HG03139 (cell line): ENCODE measurements at regions not wholly inside any gene's neighbourhood (a gene's known extent, or its start where the extent isn't known, plus 50 kb on each side); places are given as distances from the start of the nearest gene placed in this dataset.
"Not testable (repeated sequence)": the region's sequence is repeated elsewhere in the genome, so short reads cannot be mapped to it uniquely, and the experiment has no call there.

ENCODE experiments used
- ATAC-seq: cut with Tn5 transposase; IDR thresholded peaks from one replicate; pipeline ENCODE4 v1.9.1; 2021; ENCODE audit not compliant: unreplicated experiment

DNA sequence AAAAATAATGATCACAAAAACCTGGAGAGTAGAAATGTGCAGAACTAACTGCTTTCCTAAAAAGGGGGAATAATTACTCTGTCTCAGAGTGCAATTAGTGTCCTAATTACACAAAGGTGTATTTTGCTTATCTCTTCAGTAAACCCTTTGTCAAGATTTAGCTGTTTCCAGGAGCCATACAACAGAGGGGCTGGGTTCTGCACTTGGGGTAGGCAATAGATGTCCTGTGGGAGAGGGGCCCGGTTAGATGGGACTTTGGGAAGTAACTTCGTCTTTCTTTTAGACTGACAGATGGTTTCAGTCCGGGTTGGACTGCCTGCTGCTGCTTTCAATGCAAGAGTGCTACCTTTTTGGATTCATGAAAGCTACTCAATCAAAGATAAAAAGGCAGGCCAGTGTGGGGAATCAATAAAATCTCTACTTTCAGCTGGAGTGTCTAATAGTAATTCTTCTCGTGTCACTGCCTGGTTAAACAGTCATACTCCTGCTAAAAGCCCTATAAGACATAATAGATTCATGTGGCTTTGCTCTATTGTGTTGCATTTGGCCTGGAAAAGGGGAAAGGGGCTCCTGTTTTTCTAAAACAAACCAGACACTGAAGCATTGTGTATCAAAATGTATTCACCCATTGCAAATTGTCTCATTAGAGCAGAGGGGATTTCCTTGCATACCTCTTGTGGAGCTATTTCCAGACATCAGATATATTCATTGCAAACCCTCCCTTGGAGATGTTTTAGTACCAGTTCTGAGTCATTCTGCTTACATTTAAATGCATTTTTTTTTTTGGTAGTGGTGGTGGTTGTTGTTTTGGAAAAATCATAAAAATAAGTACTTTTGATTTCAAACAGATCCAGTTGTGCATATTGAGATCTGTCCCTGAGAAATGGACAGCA lies 83.3 kb upstream of the PCDH8 start:
- ATAC-seq = no peak

DNA sequence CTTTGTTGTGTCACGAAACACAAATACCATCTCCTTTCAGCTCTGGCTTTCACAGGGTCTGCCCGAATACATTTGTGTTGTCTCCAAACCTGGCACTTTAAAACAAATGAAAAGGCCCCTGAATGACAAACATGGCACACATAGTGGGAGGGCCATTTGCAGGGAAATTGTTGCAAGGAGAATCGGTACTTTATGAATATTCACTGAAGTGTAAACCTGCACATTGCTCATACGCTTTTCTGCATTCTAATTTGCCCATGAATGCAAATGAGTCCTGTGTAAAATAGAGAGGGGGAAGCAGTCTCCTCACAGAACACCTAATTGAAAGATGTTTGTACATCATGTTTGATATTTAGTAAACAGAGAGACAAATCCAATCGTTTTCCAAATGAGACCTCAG lies 82.7 kb upstream of the PCDH8 start:
- ATAC-seq = no peak

DNA sequence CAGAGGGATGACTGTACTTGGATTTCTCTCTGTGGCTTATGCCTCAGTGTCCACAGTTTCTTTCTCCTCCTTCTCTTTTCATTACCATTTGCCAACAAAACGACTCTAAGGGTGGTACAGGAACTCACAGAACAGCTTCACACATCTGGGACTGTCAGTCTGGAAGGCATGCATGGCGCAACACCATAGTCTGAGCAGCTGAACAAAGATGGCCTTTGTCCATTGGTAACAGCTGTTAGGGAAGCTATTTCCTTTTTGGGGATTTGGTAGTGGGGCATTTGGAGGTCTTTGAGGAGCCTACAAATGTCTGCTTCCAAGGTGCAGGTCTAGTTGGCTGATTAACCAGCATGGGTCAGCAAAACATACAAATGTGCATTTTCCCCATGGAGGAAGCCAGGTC lies 81.4 kb upstream of the PCDH8 start:
- no peak for ATAC-seq

DNA sequence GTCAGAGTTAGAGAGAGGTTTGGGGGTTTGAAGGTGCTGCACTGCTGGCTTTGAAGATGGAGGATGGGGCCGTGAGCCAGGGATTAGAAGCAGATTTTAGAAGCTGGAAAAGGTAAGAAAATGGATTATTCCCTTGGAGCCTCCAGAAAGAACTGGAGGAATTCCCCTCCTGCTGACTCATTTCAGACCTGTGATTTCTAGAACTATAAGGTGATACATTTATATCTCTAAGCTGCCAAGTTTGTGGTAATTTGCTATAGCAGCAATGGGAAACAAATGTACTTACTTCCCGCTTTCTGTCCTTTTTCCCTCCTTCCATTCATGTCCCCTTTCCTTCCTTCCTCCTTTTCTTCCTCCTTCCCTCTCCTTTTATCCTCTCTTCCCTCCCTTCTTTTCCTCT lies 78.5 kb upstream of the PCDH8 start:
- no peak for ATAC-seq

DNA sequence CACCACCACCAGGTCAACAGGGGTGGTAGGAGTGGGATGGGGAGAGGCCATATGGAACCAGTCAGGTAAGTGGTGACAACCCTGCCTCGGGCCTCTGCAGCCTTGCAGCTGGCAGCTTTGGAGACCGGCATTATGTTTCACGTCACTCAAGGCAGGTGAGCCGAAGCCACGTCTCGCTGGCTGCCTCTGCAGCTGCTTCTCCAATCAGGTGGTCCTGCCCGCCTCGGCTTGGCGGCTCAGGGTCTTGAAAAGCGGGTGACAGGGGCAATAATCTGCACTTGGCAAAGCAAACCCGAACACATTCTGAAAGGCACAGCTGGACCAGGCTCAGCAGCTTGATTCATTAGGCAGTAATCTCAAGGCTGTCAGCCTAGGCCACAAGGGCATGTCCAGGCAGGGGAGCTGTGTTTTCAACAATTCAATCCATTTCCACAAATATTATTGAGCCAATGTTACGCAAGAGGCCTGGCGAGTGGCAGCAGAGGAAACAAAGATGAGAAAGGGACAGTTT lies 77.4 kb upstream of the PCDH8 start:
- ATAC-seq = no peak

GRCh38 chr13:52925251-52925650 lies 76.8 kb upstream of the PCDH8 start:
- no peak for ATAC-seq

DNA sequence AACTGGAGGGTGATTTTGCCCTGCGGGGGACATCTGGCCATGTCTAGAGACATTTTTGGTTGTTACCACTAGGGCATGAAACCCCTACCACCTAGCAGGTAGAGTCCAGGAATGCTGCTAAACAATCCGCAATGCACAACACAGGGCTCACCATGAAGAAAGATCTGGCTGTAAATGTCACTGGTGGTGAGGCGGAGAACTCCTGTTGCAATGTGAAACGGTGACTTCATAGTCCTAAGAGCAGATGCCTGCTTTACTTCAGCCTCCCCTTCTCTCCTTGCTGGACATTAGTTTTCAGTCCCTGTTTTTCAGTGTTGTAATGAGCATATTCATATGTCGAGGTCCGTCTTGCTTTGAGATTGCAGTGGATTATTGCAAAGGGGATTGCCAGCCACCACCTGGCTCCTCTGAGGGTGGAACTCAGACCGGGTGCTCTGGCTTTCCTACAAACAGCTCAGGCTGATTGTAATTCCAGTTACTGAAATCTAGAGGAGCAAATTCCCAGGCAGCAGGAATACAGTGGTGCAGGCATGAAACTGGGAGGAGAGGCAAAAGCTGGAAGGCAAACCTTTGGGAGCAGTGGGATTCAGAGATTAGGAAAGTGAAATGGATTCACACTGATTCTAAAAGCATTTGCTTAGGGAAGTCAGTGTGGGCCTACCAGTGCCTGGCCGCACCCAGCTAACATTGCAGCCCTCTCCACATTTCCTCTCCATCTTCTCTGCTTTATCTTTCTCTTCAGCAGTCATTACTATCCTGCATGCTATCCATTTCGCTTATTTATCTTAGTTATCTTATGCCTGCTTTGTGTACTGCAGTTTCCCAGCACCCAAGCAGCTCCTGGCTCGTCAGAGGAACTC lies 76.1 kb upstream of the PCDH8 start:
- ATAC-seq = no peak

- no peak for ATAC-seq
These were observed 74.5 kb upstream of the PCDH8 start for GRCh38 chr13:52922961-52923360.

GRCh38 chr13:52921194-52921593 lies 72.8 kb upstream of the PCDH8 start:
- ATAC-seq = peak; percentile 96

DNA sequence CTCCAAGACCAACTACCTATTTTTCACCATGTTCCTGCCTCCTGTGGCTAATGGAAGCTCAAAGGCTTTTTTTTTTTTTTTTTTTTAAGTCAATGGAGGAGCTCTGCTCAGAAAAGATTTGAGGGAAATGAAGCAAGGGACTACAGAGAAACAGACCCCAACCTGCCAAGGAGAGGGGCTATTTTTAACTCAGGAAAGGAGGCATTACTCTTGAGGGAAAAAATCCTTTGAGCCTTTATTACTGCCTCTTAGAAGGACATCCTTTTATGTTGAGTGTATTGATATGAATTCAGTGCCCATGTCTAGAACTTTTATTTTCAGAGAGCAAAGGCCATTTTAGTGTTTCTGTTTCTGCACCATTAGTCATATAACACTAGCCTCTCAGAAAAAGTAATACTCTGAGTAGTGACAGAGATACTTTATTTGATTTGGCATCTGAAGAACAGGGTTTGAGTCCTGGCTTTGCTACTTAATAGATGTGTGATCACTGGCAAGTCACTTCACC lies 68.1 kb upstream of the PCDH8 start:
- ATAC-seq = no peak

DNA sequence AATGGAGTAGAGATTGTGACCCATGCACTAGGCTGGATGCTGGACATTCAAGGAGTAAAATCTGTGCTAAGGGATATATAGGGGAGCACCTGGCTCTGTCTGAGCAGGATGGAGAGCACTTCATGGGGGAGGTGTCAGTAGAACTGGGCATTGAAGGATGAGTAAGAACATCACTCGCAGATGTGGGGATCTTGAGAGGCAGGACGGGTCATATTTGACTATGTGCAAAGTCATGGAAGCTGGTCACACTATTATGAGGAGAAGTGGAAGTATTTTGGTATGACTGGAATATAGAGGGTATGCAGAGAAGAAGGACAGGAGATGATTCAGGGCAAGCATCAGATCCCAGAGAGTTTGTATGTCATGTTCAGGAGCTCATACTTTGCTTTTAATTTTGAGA lies 62.9 kb upstream of the PCDH8 start:
- ATAC-seq = no peak

- ATAC-seq = not testable (repeated sequence)
These were observed 61.9 kb upstream of the PCDH8 start for GRCh38 chr13:52910318-52910717.

DNA sequence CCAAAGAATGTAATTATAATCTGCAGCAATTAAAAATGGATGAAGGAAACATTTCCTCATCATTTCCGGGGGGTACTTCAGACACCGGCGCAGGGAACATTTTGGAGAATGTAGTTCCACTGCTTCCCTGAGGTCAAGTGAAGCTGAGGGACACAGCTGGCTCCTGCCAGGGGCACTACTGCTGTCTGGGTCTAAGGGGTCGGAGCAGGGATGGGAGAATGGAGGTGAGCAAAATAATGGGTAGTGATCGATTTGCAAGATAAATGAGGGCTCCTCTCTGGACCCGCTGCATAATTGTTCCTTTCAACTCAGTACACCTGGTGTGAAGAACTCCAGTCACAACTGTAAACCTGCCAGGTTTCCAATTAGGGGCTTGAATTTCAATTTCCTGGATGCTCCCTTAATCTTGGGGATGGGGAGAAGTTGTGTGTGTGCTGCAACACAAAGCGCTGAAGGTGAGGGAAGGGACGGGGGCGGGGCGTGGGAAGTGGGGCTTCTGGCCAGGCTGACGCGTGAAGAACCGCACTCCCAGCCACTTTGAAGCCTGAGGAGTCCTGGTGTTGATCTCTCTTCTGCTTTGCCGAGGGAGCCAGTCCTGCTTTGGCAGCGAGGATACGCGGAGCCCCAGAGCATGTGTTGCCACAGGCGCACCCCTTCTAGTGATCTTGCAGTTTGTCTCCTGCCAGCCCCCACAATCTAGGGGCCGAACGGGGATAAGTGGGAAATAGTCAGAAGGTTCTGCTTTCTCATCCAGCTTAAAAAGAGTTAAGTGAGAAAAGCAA lies 57.9 kb upstream of the PCDH8 start:
- no peak for ATAC-seq

DNA sequence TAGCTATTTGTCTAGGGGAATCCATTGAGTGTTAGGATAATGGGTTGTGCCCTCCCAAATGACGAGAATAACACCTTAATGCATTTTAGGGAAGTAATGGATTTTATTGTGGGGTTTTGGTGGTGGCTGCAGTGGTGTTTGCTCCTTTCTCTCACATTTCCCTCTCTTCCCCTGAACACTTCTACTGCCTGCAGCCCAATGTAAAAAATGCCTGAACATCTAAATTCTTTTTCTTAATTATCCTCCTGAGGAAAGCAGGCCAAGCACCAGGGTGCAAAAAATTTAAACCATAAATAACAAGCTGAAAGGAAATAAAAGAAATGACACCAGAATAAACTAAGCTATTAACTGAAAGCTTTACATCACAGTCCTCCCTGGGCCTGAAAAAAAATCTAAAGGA lies 57.3 kb upstream of the PCDH8 start:
- ATAC-seq = no peak

GRCh38 chr13:52903320-52903719 lies 54.9 kb upstream of the PCDH8 start:
- ATAC-seq = peak; percentile 82

GRCh38 chr13:52899206-52899605 lies 50.8 kb upstream of the PCDH8 start:
- ATAC-seq = no peak
